ENCODE measurements at regions not wholly inside any gene's neighbourhood (a gene's known extent, or its start where the extent isn't known, plus 50 kb on each side); places are given as distances from the start of the nearest gene placed in this dataset.

GRCh38 chr3:177300842-177301241, 103.6 kb upstream of the TBL1XR1 start:
- no peak for FAIRE-seq

GRCh38 chr3:177306252-177306651, 109.0 kb upstream of the TBL1XR1 start:
- no peak for FAIRE-seq

GRCh38 chr3:177307391-177307790, 110.1 kb upstream of the TBL1XR1 start:
- FAIRE-seq, result no peak

GRCh38 chr3:177307826-177308225, 110.5 kb upstream of the TBL1XR1 start:
- FAIRE-seq, result no peak

- FAIRE-seq, result no peak
Measured at GRCh38 chr3:177308286-177308685, 111.0 kb upstream of the TBL1XR1 start.

- FAIRE-seq, result no peak
Measured at GRCh38 chr3:177308911-177309310, 111.6 kb upstream of the TBL1XR1 start.

GRCh38 chr3:177312491-177312890, 115.2 kb upstream of the TBL1XR1 start:
- FAIRE-seq, result no peak

- no peak for FAIRE-seq
Measured at GRCh38 chr3:177314897-177315296, 117.6 kb upstream of the TBL1XR1 start.

- FAIRE-seq, result no peak
Measured at GRCh38 chr3:177317247-177317646, 120.0 kb upstream of the TBL1XR1 start.

GRCh38 chr3:177318559-177318958, 121.3 kb upstream of the TBL1XR1 start:
- no peak for FAIRE-seq

GRCh38 chr3:177320765-177321247, 123.5 kb upstream of the TBL1XR1 start:
- FAIRE-seq, result peak; percentile 69

GRCh38 chr3:177321819-177322218, 124.5 kb upstream of the TBL1XR1 start:
- FAIRE-seq, result no peak

GRCh38 chr3:177322881-177323280, 125.6 kb upstream of the TBL1XR1 start:
- no peak for FAIRE-seq

- FAIRE-seq, result no peak
Measured at GRCh38 chr3:177329854-177330253, 132.6 kb upstream of the TBL1XR1 start.

GRCh38 chr3:177330779-177331178, 133.5 kb upstream of the TBL1XR1 start:
- no peak for FAIRE-seq

GRCh38 chr3:177331203-177331835, 134.0 kb upstream of the TBL1XR1 start:
- FAIRE-seq, result no peak

- FAIRE-seq, result no peak
Measured at GRCh38 chr3:177332955-177333354, 135.7 kb upstream of the TBL1XR1 start.

GRCh38 chr3:177333533-177334520, 136.5 kb upstream of the TBL1XR1 start:
- FAIRE-seq, result no peak

- no peak for FAIRE-seq
Measured at GRCh38 chr3:177334803-177335202, 137.5 kb upstream of the TBL1XR1 start.

- no peak for FAIRE-seq
Measured at GRCh38 chr3:177335728-177336127, 138.4 kb upstream of the TBL1XR1 start.

GRCh38 chr3:177336873-177337450, 139.7 kb upstream of the TBL1XR1 start:
- FAIRE-seq, result no peak

- no peak for FAIRE-seq
Measured at GRCh38 chr3:177337541-177338331, 140.5 kb upstream of the TBL1XR1 start.

Data from endometrium (tissue), 2 donors.